ENCODE measurements at regions not wholly inside any gene's neighbourhood (a gene's known extent, or its start where the extent isn't known, plus 50 kb on each side); places are given as distances from the start of the nearest gene placed in this dataset.

DNA sequence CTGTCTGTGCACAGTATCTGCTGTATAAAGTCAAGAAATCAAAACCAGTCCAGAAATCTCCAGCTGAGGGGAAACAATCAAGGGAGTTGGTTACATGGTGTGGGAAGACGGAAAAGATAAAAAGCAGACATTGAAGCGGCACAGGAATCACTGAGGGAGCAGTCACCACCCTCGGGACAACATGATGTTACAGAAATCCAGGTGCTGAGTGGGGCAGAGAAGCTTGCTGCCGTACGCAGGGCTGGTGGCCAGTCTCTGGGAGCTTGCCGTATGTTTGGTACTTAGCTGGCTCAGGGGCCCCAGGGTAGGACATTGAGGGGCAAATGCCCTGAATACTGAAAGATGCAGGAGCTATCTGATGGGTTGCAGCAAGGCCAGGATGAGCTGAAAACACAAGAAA lies 237.9 kb downstream of the EDEM1 start:
- WGBS (ENCODE audit: insufficient coverage): 67% methylated on average over 6 of the region's 6 CpGs

DNA sequence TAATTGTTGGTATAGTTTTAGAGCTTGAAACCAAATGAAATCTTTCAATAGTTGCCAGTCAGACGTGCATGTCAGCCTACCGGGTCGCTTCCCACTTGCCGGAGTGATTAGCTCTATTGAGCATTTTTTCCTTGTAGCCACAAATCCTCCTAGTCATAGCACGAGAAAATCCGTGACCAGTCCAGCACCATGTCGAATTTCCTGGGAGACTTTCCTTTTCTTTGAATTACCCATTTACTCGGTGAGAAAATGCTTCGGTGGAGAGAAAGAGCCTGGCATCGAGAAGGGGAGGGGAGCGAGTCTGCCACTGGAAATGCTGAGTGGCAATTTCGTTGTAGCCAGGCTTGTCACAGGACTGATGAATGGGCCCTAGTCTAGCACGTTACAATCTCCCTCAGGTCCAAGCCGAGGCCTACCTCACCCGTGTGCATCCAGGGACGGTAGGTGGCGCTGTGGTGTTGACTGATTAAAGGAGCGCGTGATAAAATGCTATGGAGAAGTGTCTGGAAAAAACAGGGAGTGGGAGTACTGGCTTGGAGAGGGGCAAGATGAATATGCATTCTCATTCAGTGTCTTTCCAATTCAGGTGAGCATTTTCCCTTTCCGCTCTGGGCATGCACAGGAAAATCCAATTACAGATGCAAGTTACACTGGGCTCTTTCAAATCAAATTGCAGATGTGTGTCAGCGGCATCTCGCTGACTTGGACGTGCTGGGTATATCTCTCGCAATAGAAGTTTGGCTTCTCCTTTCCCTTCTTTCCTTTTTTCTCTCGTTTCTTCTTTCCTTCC lies 238.8 kb downstream of the EDEM1 start:
- DNase-seq: peak; percentile 85
- Histone ChIP-seq H3K4me1 (ENCODE audit: control insufficient read depth, insufficient read depth, low read length) (peaks cover 16% of the 10 kb centered on the region), H3K36me3 (ENCODE audit: control insufficient read depth, insufficient read depth, low read length) (no peaks in the 10 kb centered on the region), H3K9me3 (replicated peaks; ENCODE audit: control insufficient read depth, low read depth, low read length) (no peaks in the 10 kb centered on the region), H3K27ac (ENCODE audit: low read length) (no peak overlapping the region), H3K27me3 (ENCODE audit: control insufficient read depth, insufficient read depth, low read length) (peaks cover 4% of the 10 kb centered on the region), H3K4me3 (ENCODE audit: low read length) (no peak overlapping the region)
- 10% methylated on average over 16 of the region's 25 CpGs for WGBS (ENCODE audit: insufficient coverage)

More for the DNA sequence above, 237.9 kb downstream of the EDEM1 start:
- peaks cover 4% of the 10 kb centered on the region for H3K27me3 ChIP-seq (ENCODE audit: control insufficient read depth, insufficient read depth, low read length)
- H3K27ac ChIP-seq (ENCODE audit: low read length): no peak overlapping the region
- H3K4me1 ChIP-seq (ENCODE audit: control insufficient read depth, insufficient read depth, low read length): peaks cover 16% of the 10 kb centered on the region
- no peak for DNase-seq
- no peaks in the 10 kb centered on the region for H3K9me3 ChIP-seq (replicated peaks; ENCODE audit: control insufficient read depth, low read depth, low read length)
- no peaks in the 10 kb centered on the region for H3K36me3 ChIP-seq (ENCODE audit: control insufficient read depth, insufficient read depth, low read length)
- H3K4me3 ChIP-seq (ENCODE audit: low read length): no peak overlapping the region

DNA sequence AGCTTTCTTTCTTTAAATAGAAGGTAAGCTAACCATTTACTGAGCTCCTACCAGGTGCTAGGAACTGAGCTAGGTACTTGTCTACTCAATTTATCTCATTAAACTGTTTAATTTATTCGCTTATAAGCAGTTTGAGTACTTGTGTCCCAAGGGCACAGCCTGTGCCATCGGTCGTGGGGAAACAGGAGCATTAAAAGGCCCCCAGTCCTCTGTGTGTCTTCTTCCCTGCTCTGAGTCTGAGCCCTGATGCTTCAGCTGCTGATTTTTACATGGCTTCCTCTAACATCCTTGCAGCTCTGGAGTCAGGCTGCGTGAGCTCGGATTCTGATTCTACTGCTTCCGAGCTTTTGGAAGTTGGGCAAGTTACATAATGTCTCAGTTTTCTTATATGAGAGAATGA lies 239.5 kb downstream of the EDEM1 start:
- Histone ChIP-seq H3K4me3 (ENCODE audit: low read length) (no peak overlapping the region), H3K27me3 (ENCODE audit: control insufficient read depth, insufficient read depth, low read length) (peaks cover 4% of the 10 kb centered on the region), H3K4me1 (ENCODE audit: control insufficient read depth, insufficient read depth, low read length) (peaks cover 16% of the 10 kb centered on the region), H3K27ac (ENCODE audit: low read length) (no peak overlapping the region), H3K36me3 (ENCODE audit: control insufficient read depth, insufficient read depth, low read length) (no peaks in the 10 kb centered on the region), H3K9me3 (replicated peaks; ENCODE audit: control insufficient read depth, low read depth, low read length) (no peaks in the 10 kb centered on the region)
- no peak for DNase-seq
- 68% methylated on average over 3 of the region's 6 CpGs for WGBS (ENCODE audit: insufficient coverage)

DNA sequence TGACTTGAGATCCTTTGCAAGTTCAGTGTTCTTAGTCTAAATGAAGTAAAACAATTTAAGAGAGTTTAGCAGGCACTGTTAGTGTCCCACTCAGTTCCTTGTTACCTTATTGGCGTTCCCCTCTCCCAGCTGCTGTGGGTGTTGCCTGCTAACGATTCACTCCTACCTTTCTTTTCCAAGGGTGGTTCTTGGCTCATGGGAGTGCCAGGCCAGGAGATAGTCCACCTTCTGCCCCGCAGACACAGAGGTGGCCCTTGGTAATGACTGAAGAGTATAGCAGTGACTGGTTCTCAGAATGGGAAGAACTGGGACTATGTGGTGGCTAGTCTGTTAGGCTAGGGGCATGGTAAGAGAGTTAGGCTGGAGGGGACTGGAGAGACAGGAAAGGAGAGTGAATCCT lies 240.4 kb downstream of the EDEM1 start:
- no peak for DNase-seq
- H3K4me3 ChIP-seq (ENCODE audit: low read length): no peak overlapping the region
- 100% methylated on average over 2 of the region's 3 CpGs for WGBS (ENCODE audit: insufficient coverage)
- H3K9me3 ChIP-seq (replicated peaks; ENCODE audit: control insufficient read depth, low read depth, low read length): no peaks in the 10 kb centered on the region
- H3K4me1 ChIP-seq (ENCODE audit: control insufficient read depth, insufficient read depth, low read length): peaks cover 15% of the 10 kb centered on the region
- H3K27me3 ChIP-seq (ENCODE audit: control insufficient read depth, insufficient read depth, low read length): peaks cover 4% of the 10 kb centered on the region
- no peaks in the 10 kb centered on the region for H3K36me3 ChIP-seq (ENCODE audit: control insufficient read depth, insufficient read depth, low read length)
- no peak overlapping the region for H3K27ac ChIP-seq (ENCODE audit: low read length)

DNA sequence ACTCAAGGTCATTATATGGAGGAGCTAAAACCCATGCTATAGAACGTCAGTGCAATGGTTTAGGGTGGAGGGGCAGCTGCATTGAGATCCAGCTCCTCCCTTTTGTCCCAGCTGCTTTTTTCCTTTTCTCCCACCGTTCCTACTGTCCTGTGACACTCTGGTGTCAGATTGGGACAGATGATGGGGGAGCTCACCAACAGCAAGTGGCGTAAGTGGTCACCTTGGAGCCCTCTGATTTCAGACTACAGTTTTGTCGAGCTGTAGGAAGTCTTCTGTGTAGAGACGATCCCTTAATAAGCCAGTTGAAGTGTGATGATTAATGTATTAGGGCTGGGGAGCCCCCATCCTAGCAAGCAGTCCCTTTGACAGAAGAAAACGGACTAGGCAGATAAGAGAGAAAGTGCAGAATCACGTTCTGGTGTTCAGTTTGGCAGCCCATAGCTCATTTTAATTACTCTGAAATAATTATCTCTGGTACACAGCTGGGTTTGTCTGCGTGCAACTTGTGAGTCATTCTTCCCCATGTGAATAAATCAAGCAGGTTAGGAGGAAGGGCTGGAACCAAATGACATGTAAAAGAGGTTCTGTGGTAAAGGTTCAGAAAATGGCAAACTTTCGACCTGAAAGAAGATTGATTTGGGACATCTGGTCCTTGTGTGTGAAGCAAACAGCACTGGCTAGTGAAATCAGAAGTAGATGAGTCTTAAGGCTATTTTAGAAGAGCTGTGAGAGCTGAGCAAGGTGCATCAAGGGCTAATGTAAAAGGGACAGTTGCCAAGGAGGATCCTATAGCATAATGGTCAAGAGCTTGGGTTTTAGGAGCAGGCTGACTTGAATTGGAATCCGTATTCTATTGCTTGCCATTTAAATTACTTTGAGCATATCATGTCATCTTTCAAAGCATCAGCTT lies 241.4 kb downstream of the EDEM1 start:
- no peaks in the 10 kb centered on the region for H3K9me3 ChIP-seq (replicated peaks; ENCODE audit: control insufficient read depth, low read depth, low read length)
- no peak overlapping the region for H3K27ac ChIP-seq (ENCODE audit: low read length)
- no peaks in the 10 kb centered on the region for H3K36me3 ChIP-seq (ENCODE audit: control insufficient read depth, insufficient read depth, low read length)
- H3K4me1 ChIP-seq (ENCODE audit: control insufficient read depth, insufficient read depth, low read length): peaks cover 7% of the 10 kb centered on the region
- 50% methylated on average over 4 of the region's 10 CpGs for WGBS (ENCODE audit: insufficient coverage)
- no peak overlapping the region for H3K4me3 ChIP-seq (ENCODE audit: low read length)
- H3K27me3 ChIP-seq (ENCODE audit: control insufficient read depth, insufficient read depth, low read length): peaks cover 4% of the 10 kb centered on the region
- no peak for DNase-seq

DNA sequence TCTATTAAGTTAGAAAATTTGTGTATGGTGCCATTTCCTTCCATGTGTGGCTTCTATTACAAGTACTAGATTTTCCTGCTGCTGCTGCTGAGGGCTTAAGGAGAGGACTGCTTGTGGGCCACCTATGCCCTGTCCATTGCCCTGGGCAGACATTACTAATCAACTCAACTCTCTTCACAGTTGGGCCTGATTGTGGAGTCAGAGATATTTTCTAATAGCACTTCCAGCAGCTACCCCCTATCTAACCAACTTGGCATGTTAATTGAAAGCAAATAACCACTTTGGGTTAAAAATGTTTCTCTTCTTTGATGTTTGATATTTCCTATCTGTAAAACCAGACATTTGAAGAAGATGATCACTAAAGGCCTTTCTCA lies 242.0 kb downstream of the EDEM1 start:
- Histone ChIP-seq H3K4me3 (ENCODE audit: low read length) (no peak overlapping the region), H3K9me3 (replicated peaks; ENCODE audit: control insufficient read depth, low read depth, low read length) (no peaks in the 10 kb centered on the region), H3K27me3 (ENCODE audit: control insufficient read depth, insufficient read depth, low read length) (peaks cover 4% of the 10 kb centered on the region), H3K4me1 (ENCODE audit: control insufficient read depth, insufficient read depth, low read length) (peaks cover 5% of the 10 kb centered on the region), H3K36me3 (ENCODE audit: control insufficient read depth, insufficient read depth, low read length) (no peaks in the 10 kb centered on the region), H3K27ac (ENCODE audit: low read length) (no peak overlapping the region)
- no peak for DNase-seq

DNA sequence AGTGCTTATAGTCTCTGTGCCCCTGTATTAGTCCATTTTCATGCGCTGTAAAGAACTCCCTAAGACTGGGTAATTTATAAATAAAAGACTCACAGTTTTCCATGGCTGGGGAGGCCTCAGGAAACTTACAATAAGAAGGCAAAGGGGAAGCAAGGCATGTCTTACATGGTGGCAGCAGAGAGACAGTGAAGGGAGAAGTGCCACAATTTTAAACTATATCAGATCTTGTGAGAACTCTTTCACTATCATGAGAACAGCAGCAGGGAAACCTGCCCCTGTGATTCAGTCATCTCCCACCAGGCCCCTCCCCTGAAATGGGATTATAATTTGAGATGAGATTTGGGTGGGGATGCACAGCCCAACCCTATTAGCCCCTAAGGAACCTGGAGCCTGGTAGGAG lies 243.2 kb downstream of the EDEM1 start:
- Histone ChIP-seq H3K9me3 (replicated peaks; ENCODE audit: control insufficient read depth, low read depth, low read length) (no peaks in the 10 kb centered on the region), H3K4me1 (ENCODE audit: control insufficient read depth, insufficient read depth, low read length) (peaks cover 5% of the 10 kb centered on the region), H3K36me3 (ENCODE audit: control insufficient read depth, insufficient read depth, low read length) (no peaks in the 10 kb centered on the region), H3K4me3 (ENCODE audit: low read length) (no peak overlapping the region), H3K27ac (ENCODE audit: low read length) (no peak overlapping the region), H3K27me3 (ENCODE audit: control insufficient read depth, insufficient read depth, low read length) (peaks cover 4% of the 10 kb centered on the region)
- WGBS (ENCODE audit: insufficient coverage): no CpG with 5 or more reads among the region's 1 CpG
- no peak for DNase-seq

DNA sequence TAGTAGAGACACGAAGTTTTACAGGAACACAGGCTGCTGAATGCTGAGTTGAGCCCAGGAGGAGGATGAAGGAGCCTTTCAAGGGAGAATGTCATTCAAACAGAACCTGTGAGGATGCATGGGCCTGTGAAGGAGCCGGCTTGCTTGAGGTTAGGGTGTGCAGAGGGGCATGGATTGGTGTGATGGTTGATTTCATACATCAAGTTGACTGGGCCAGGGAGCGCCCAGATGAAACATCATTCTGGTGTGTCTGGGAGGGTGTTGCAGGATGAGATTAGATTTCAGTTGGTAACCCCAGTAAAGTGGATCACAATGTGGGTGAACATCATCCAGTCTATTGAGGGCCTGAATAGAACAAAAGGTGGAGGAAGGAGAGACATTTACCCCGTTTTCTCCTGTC lies 243.6 kb downstream of the EDEM1 start:
- Histone ChIP-seq H3K36me3 (ENCODE audit: control insufficient read depth, insufficient read depth, low read length) (no peaks in the 10 kb centered on the region), H3K27me3 (ENCODE audit: control insufficient read depth, insufficient read depth, low read length) (peaks cover 4% of the 10 kb centered on the region), H3K9me3 (replicated peaks; ENCODE audit: control insufficient read depth, low read depth, low read length) (no peaks in the 10 kb centered on the region), H3K4me1 (ENCODE audit: control insufficient read depth, insufficient read depth, low read length) (peaks cover 1% of the 10 kb centered on the region), H3K4me3 (ENCODE audit: low read length) (no peak overlapping the region), H3K27ac (ENCODE audit: low read length) (no peak overlapping the region)
- 89% methylated on average over 3 of the region's 4 CpGs for WGBS (ENCODE audit: insufficient coverage)
- DNase-seq: no peak

DNA sequence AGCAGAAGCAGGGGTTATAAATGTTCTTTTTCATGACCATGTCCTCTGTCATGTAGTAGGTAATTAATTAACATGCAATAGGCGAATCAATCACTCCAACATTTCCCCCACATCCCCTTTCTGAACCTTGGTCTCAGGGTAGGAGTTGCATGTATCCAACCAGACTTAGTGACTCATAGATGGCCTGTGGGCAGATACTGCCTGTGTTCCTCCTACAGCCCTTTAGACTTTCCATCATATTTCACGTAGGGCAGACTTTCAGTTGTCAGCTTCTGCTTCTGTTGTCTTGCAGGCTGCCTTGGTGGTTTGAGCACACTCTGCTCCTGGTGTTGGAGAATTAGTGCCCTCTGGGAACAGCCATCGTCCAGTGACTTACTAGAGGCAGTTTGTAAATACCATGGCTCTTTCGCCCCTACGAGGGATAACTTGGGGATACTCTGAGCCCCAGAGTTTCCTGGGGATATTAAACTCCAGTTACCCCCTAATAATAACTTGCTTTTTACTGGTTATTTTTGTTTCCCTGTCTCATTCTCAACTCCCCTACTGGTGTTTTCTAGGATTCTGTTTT lies 244.4 kb downstream of the EDEM1 start:
- Histone ChIP-seq H3K9me3 (replicated peaks; ENCODE audit: control insufficient read depth, low read depth, low read length) (no peaks in the 10 kb centered on the region), H3K36me3 (ENCODE audit: control insufficient read depth, insufficient read depth, low read length) (no peaks in the 10 kb centered on the region), H3K27ac (ENCODE audit: low read length) (no peak overlapping the region), H3K4me1 (ENCODE audit: control insufficient read depth, insufficient read depth, low read length) (no peaks in the 10 kb centered on the region), H3K4me3 (ENCODE audit: low read length) (no peak overlapping the region), H3K27me3 (ENCODE audit: control insufficient read depth, insufficient read depth, low read length) (peaks cover 4% of the 10 kb centered on the region)
- WGBS (ENCODE audit: insufficient coverage): 40% methylated on average over 1 of the region's 5 CpGs
- DNase-seq: no peak

DNA sequence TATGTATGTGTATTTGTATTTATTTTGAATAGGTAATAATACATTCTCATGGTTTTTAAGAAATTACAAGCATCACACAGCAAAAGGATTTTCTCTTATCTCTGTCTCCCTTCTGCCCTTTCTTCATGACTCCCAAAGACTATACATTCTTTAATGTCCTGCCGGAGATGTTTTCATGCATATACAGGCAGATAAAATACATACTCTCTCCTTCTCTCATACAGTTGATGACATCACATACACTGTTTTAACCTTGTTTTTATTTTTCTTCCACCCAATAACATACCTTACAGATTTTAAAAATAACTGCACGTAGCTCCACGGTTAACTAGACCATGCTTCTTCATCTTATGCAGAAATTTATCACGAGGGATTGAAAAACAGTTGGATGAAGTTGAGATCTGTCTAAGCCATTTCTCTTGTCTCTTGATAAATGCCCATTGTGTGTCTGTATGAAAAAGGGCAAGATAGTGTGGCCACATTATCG lies 249.8 kb downstream of the EDEM1 start:
- H3K27ac ChIP-seq (ENCODE audit: low read length): no peak overlapping the region
- no peaks in the 10 kb centered on the region for H3K27me3 ChIP-seq (ENCODE audit: control insufficient read depth, insufficient read depth, low read length)
- DNase-seq: no peak
- no peaks in the 10 kb centered on the region for H3K4me1 ChIP-seq (ENCODE audit: control insufficient read depth, insufficient read depth, low read length)
- H3K9me3 ChIP-seq (replicated peaks; ENCODE audit: control insufficient read depth, low read depth, low read length): no peaks in the 10 kb centered on the region
- H3K36me3 ChIP-seq (ENCODE audit: control insufficient read depth, insufficient read depth, low read length): no peaks in the 10 kb centered on the region
- H3K4me3 ChIP-seq (ENCODE audit: low read length): no peak overlapping the region
- WGBS (ENCODE audit: insufficient coverage): 80% methylated on average over 2 of the region's 5 CpGs

Data from muscle of leg (tissue), 3 donors.